ENCODE measurements at regions not wholly inside any gene's neighbourhood (a gene's known extent, or its start where the extent isn't known, plus 50 kb on each side); places are given as distances from the start of the nearest gene placed in this dataset.

GRCh38 chr2:57692395-57692794 lies 354.2 kb upstream of the VRK2 start:
- TF ChIP-seq EZH2 (IDR thresholded peaks at IDR 0.05; ENCODE audit: insufficient read depth, poor library complexity, severe bottlenecking) (no peak), EZH2phosphoT487 (IDR thresholded peaks at IDR 0.05; ENCODE audit: insufficient read depth, low read depth) (no peak)

All from GM23248 (cell line).